MM.1S (cell line): ENCODE measurements at regions not wholly inside any gene's neighbourhood (a gene's known extent, or its start where the extent isn't known, plus 50 kb on each side); places are given as distances from the start of the nearest gene placed in this dataset.

Experiments used
- DNase-seq: peaks from one replicate; pipeline ENCODE4 v3.0.0-alpha.2; 2015
- H2AFZ ChIP-seq: fragments of 300-600 bp; sonication (generic); 2 replicates; pipeline ENCODE4 v1.6.0; 2016; ENCODE audit warnings: antibody characterized with exemption, low read length
- H3F3A ChIP-seq: fragments of 300-600 bp; sonication (generic); 2 replicates; pipeline ENCODE4 v1.6.1; 2016; ENCODE audit warnings: mild to moderate bottlenecking, antibody characterized with exemption, low read length, moderate library complexity, mixed read lengths; ENCODE audit not compliant: insufficient read depth
- H3K27ac ChIP-seq: fragments of 300-600 bp; sonication (generic); 2 replicates; pipeline ENCODE4 v1.5.1; 2016; ENCODE audit warnings: mild to moderate bottlenecking, low read length
- H3K27me3 ChIP-seq: fragments of 300-600 bp; sonication (generic); replicated peaks from 2 replicates; pipeline ENCODE4 v1.6.0; 2016; ENCODE audit warnings: low read length; ENCODE audit not compliant: insufficient read depth
- H3K36me3 ChIP-seq: fragments of 300-600 bp; sonication (generic); replicated peaks from 2 replicates; pipeline ENCODE4 v1.6.1; 2016; ENCODE audit warnings: mild to moderate bottlenecking, low read length, mixed read lengths; ENCODE audit not compliant: insufficient read depth
- H3K4me1 ChIP-seq: fragments of 300-600 bp; sonication (generic); 2 replicates; pipeline ENCODE4 v1.6.1; 2016; ENCODE audit warnings: low read length, mixed read lengths
- H3K4me2 ChIP-seq: fragments of 300-600 bp; sonication (generic); 2 replicates; pipeline ENCODE4 v1.6.0; 2016; ENCODE audit warnings: low read depth, low read length
- H3K4me3 ChIP-seq: fragments of 300-600 bp; sonication (generic); 2 replicates; pipeline ENCODE4 v1.5.1; 2016; ENCODE audit warnings: low read length, mixed read lengths
- H3K79me2 ChIP-seq: fragments of 300-600 bp; sonication (generic); 2 replicates; pipeline ENCODE4 v1.6.1; 2016; ENCODE audit warnings: mixed run types, low read length, mixed read lengths
- H3K9ac ChIP-seq: fragments of 300-600 bp; sonication (generic); 2 replicates; pipeline ENCODE4 v1.6.1; 2016; ENCODE audit warnings: low read length, mixed read lengths
- H3K9me2 ChIP-seq: fragments of 300-600 bp; sonication (generic); replicated peaks from 2 replicates; pipeline ENCODE4 v1.6.1; 2016; ENCODE audit warnings: mild to moderate bottlenecking, low read length, mixed read lengths; ENCODE audit not compliant: insufficient read depth
- H3K9me3 ChIP-seq: fragments of 300-600 bp; sonication (generic); replicated peaks from 2 replicates; pipeline ENCODE4 v1.6.1; 2016; ENCODE audit warnings: mild to moderate bottlenecking, low read length, mixed read lengths; ENCODE audit not compliant: insufficient read depth
- H4K20me1 ChIP-seq: fragments of 300-600 bp; sonication (generic); 2 replicates; pipeline ENCODE4 v1.6.1; 2016; ENCODE audit warnings: mild to moderate bottlenecking, low read length, moderate library complexity, mixed read lengths; ENCODE audit not compliant: insufficient read depth
- CTCF ChIP-seq: fragments of 300-600 bp; sonication (generic); IDR thresholded peaks from 2 replicates; pipeline ENCODE4 v1.5.1; 2016; ENCODE audit warnings: antibody characterized with exemption, low read length, mixed read lengths
- EZH2 ChIP-seq: fragments of 300-600 bp; sonication (generic); optimal IDR thresholded peaks from 2 replicates; pipeline ENCODE3; 2017; ENCODE audit warnings: low read depth, mild to moderate bottlenecking, antibody characterized with exemption, low read length, mixed read lengths
- EZH2phosphoT487 ChIP-seq: fragments of 300-600 bp; sonication (generic); IDR thresholded peaks from 2 replicates; pipeline ENCODE4 v1.6.1; 2018; ENCODE audit warnings: antibody characterized with exemption, low read length

GRCh38 chr1:83546874-83547273, 452.1 kb downstream of the TTLL7 start:
- TF ChIP-seq EZH2 (no peak), EZH2phosphoT487 (no peak), CTCF (no peak)
- H4K20me1 ChIP-seq = no peaks in the 10 kb centered on the region
- no peaks in the 10 kb centered on the region for H3K27me3 ChIP-seq
- DNase-seq = no peak
- H3F3A ChIP-seq = no peaks in the 10 kb centered on the region
- H3K4me2 ChIP-seq = no peak overlapping the region
- no peaks in the 10 kb centered on the region for H3K36me3 ChIP-seq
- H3K9me2 ChIP-seq = no peaks in the 10 kb centered on the region
- H3K9ac ChIP-seq = no peak overlapping the region
- H3K4me3 ChIP-seq = no peak overlapping the region
- no peaks in the 10 kb centered on the region for H3K79me2 ChIP-seq
- no peak overlapping the region for H3K27ac ChIP-seq
- H2AFZ ChIP-seq = no peak overlapping the region
- no peaks in the 10 kb centered on the region for H3K9me3 ChIP-seq
- no peaks in the 10 kb centered on the region for H3K4me1 ChIP-seq

- no peaks in the 10 kb centered on the region for H3K4me1 ChIP-seq
Measured at GRCh38 chr1:83545066-83545862, 453.7 kb downstream of the TTLL7 start.

GRCh38 chr1:83543222-83543973, 455.5 kb downstream of the TTLL7 start:
- Histone ChIP-seq H4K20me1 (no peaks in the 10 kb centered on the region), H2AFZ (no peak overlapping the region), H3K9me2 (no peaks in the 10 kb centered on the region), H3K9ac (no peak overlapping the region), H3K4me2 (no peak overlapping the region), H3K27me3 (no peaks in the 10 kb centered on the region), H3K36me3 (no peaks in the 10 kb centered on the region), H3K9me3 (no peaks in the 10 kb centered on the region), H3K79me2 (no peaks in the 10 kb centered on the region), H3K27ac (no peak overlapping the region), H3K4me1 (no peaks in the 10 kb centered on the region), H3K4me3 (no peak overlapping the region), H3F3A (no peaks in the 10 kb centered on the region)
- no peak for TF ChIP-seq EZH2
- TF ChIP-seq EZH2phosphoT487 = no peak
- no peak for TF ChIP-seq CTCF
- no peak for DNase-seq

More at GRCh38 chr1:83545066-83545862, 453.7 kb downstream of the TTLL7 start:
- Histone ChIP-seq H3K4me2 (no peak overlapping the region), H4K20me1 (no peaks in the 10 kb centered on the region), H3K4me3 (no peak overlapping the region), H3K9me3 (no peaks in the 10 kb centered on the region), H3K9ac (no peak overlapping the region), H3F3A (no peaks in the 10 kb centered on the region), H3K9me2 (no peaks in the 10 kb centered on the region), H3K79me2 (no peaks in the 10 kb centered on the region), H2AFZ (no peak overlapping the region), H3K27ac (no peak overlapping the region), H3K36me3 (no peaks in the 10 kb centered on the region), H3K27me3 (no peaks in the 10 kb centered on the region)
- DNase-seq = no peak
- TF ChIP-seq EZH2 = no peak
- no peak for TF ChIP-seq EZH2phosphoT487
- no peak for TF ChIP-seq CTCF
